Astrocyte (in vitro differentiated cells and primary cell): ENCODE measurements at regions not wholly inside any gene's neighbourhood (a gene's known extent, or its start where the extent isn't known, plus 50 kb on each side); places are given as distances from the start of the nearest gene placed in this dataset.

Experiments
- DNase-seq: peaks from one replicate; pipeline ENCODE4 v3.0.0-alpha.2; 2010; ENCODE audit warnings: low read depth
- FAIRE-seq: peaks from 2 replicates; lab custom pipeline; 2011; peaks lifted over from hg19 to GRCh38; lab: Jason Lieb, UNC
- H2AFZ ChIP-seq: 2 replicates; pipeline ENCODE4 v1.6.0; 2012; ENCODE audit warnings: low read depth, low read length, inconsistent platforms
- H3K27ac ChIP-seq: 2 replicates; pipeline ENCODE4 v1.5.1; 2011; ENCODE audit warnings: low read depth, low read length, inconsistent platforms
- H3K27me3 ChIP-seq: 2 replicates; pipeline ENCODE4 v1.6.0; 2011; ENCODE audit warnings: low read length, inconsistent platforms; ENCODE audit not compliant: insufficient read depth
- H3K36me3 ChIP-seq: 2 replicates; pipeline ENCODE4 v1.5.1; 2011; ENCODE audit warnings: low read length, inconsistent platforms; ENCODE audit not compliant: insufficient read depth
- H3K4me1 ChIP-seq: 2 replicates; pipeline ENCODE4 v1.5.1; 2011; ENCODE audit warnings: low read length, inconsistent platforms; ENCODE audit not compliant: insufficient read depth
- H3K4me2 ChIP-seq: 2 replicates; pipeline ENCODE4 v1.6.0; 2012; ENCODE audit warnings: low read length, inconsistent platforms
- H3K4me3 ChIP-seq: 2 replicates; pipeline ENCODE4 v1.5.1; 2011; ENCODE audit warnings: low read depth, mild to moderate bottlenecking, low read length, inconsistent platforms; ENCODE audit not compliant: insufficient read depth
- H3K79me2 ChIP-seq: 2 replicates; pipeline ENCODE4 v1.6.0; 2012; ENCODE audit warnings: mild to moderate bottlenecking, low read length, inconsistent platforms; ENCODE audit not compliant: insufficient read depth
- H3K9ac ChIP-seq: 2 replicates; pipeline ENCODE4 v1.6.0; 2012; ENCODE audit warnings: mild to moderate bottlenecking, low read length, inconsistent platforms
- H3K9me3 ChIP-seq: 2 replicates; pipeline ENCODE4 v1.5.1; 2012; ENCODE audit warnings: low read depth, mild to moderate bottlenecking, low read length, inconsistent platforms; ENCODE audit not compliant: insufficient read depth
- H4K20me1 ChIP-seq: 2 replicates; pipeline ENCODE4 v1.6.0; 2012; ENCODE audit warnings: low read length, inconsistent platforms; ENCODE audit not compliant: insufficient read depth
- H3K27ac Mint-ChIP-seq: one replicate; pipeline ENCODE4 v1.8.0; 2021; ENCODE audit warnings: mild to moderate bottlenecking, mixed read lengths; ENCODE audit not compliant: unreplicated experiment
- H3K27me3 Mint-ChIP-seq: one replicate; pipeline ENCODE4 v1.8.0; 2021; ENCODE audit warnings: low read depth, mixed read lengths; ENCODE audit not compliant: unreplicated experiment
- H3K36me3 Mint-ChIP-seq: one replicate; pipeline ENCODE4 v1.8.0; 2021; ENCODE audit warnings: low read depth, mixed read lengths; ENCODE audit not compliant: unreplicated experiment
- H3K4me1 Mint-ChIP-seq: one replicate; pipeline ENCODE4 v1.8.0; 2021; ENCODE audit warnings: low read depth, mixed read lengths; ENCODE audit not compliant: unreplicated experiment
- H3K4me3 Mint-ChIP-seq: one replicate; pipeline ENCODE4 v1.8.0; 2021; ENCODE audit warnings: mild to moderate bottlenecking, moderate library complexity, mixed read lengths; ENCODE audit not compliant: unreplicated experiment
- H3K9me3 Mint-ChIP-seq: one replicate; pipeline ENCODE4 v1.8.0; 2021; ENCODE audit warnings: mild to moderate bottlenecking, mixed read lengths; ENCODE audit not compliant: unreplicated experiment
- CTCF ChIP-seq: IDR thresholded peaks from 2 replicates; pipeline ENCODE4 v1.5.1; 2011; ENCODE audit warnings: low read depth, mild to moderate bottlenecking, inconsistent platforms, low read length, moderate library complexity; ENCODE audit not compliant: insufficient read depth
- EZH2 ChIP-seq: IDR thresholded peaks from 2 replicates; pipeline ENCODE4 v1.6.1; 2012; ENCODE audit warnings: mild to moderate bottlenecking, low read length, inconsistent platforms; ENCODE audit not compliant: insufficient read depth

- Mint-ChIP-seq H3K27me3 (no peaks in the 10 kb centered on the region), H3K36me3 (no peaks in the 10 kb centered on the region), H3K9me3 (no peaks in the 10 kb centered on the region), H3K4me3 (no peak overlapping the region), H3K27ac (no peak overlapping the region), H3K4me1 (no peaks in the 10 kb centered on the region)
- no peak for FAIRE-seq
- DNase-seq = no peak
- H4K20me1 ChIP-seq = no peaks in the 10 kb centered on the region
- no peak overlapping the region for H2AFZ ChIP-seq
- H3K9me3 ChIP-seq = no peaks in the 10 kb centered on the region
- no peak overlapping the region for H3K27ac ChIP-seq
- TF ChIP-seq EZH2 = no peak
- no peak for TF ChIP-seq CTCF
- H3K4me2 ChIP-seq = no peak overlapping the region
- H3K4me3 ChIP-seq = no peak overlapping the region
- H3K4me1 ChIP-seq = no peaks in the 10 kb centered on the region
- no peaks in the 10 kb centered on the region for H3K27me3 ChIP-seq
- H3K79me2 ChIP-seq = no peaks in the 10 kb centered on the region
- H3K9ac ChIP-seq = no peak overlapping the region
- H3K36me3 ChIP-seq = no peaks in the 10 kb centered on the region
These were observed 296.0 kb upstream of the MDFIC2 start for GRCh38 chr3:70608434-70608833.

- Mint-ChIP-seq H3K4me1 (no peaks in the 10 kb centered on the region), H3K9me3 (no peaks in the 10 kb centered on the region), H3K27ac (no peak overlapping the region), H3K36me3 (no peaks in the 10 kb centered on the region), H3K27me3 (no peaks in the 10 kb centered on the region), H3K4me3 (no peak overlapping the region)
- TF ChIP-seq CTCF (no peak), EZH2 (no peak)
- no peak overlapping the region for H3K27ac ChIP-seq
- no peak overlapping the region for H3K4me3 ChIP-seq
- no peak overlapping the region for H3K9ac ChIP-seq
- no peaks in the 10 kb centered on the region for H3K4me1 ChIP-seq
- no peak for DNase-seq
- FAIRE-seq = no peak
- H3K27me3 ChIP-seq = no peaks in the 10 kb centered on the region
- no peaks in the 10 kb centered on the region for H3K9me3 ChIP-seq
- H3K4me2 ChIP-seq = no peak overlapping the region
- H2AFZ ChIP-seq = no peak overlapping the region
- no peaks in the 10 kb centered on the region for H3K36me3 ChIP-seq
- no peaks in the 10 kb centered on the region for H3K79me2 ChIP-seq
- H4K20me1 ChIP-seq = no peaks in the 10 kb centered on the region
These were observed 295.0 kb upstream of the MDFIC2 start for GRCh38 chr3:70607469-70607868.

DNA sequence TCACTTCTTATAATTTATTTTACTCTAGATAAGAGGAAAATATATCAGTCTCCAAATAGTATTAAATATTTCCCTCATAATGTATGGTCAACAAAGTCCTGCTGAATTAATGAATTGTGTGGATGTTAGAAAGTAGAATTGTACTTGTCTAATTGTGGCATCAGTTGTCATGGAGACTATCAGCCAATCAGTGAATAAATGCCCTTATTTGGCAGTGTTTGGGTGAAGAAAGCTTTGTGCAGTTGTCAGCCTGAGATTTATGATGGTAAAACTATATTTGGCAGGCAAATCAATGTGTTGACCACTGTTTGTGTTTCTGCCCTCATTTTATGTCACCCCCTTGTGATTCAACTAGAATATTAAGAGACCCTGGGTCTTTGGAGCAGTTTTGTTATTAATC lies 293.6 kb upstream of the MDFIC2 start:
- H3K9ac ChIP-seq = no peak overlapping the region
- Mint-ChIP-seq H3K4me1 (no peaks in the 10 kb centered on the region), H3K27ac (no peak overlapping the region), H3K27me3 (no peaks in the 10 kb centered on the region), H3K36me3 (no peaks in the 10 kb centered on the region), H3K9me3 (no peaks in the 10 kb centered on the region), H3K4me3 (no peak overlapping the region)
- DNase-seq (peak; percentile 23), FAIRE-seq (no peak)
- no peak overlapping the region for H3K4me3 ChIP-seq
- H4K20me1 ChIP-seq = no peaks in the 10 kb centered on the region
- no peak overlapping the region for H3K4me2 ChIP-seq
- H3K4me1 ChIP-seq = no peaks in the 10 kb centered on the region
- H3K27ac ChIP-seq = no peak overlapping the region
- H3K79me2 ChIP-seq = no peaks in the 10 kb centered on the region
- no peak overlapping the region for H2AFZ ChIP-seq
- no peaks in the 10 kb centered on the region for H3K9me3 ChIP-seq
- H3K36me3 ChIP-seq = no peaks in the 10 kb centered on the region
- H3K27me3 ChIP-seq = no peaks in the 10 kb centered on the region
- TF ChIP-seq EZH2 = no peak
- no peak for TF ChIP-seq CTCF
